SW480 (cell line): ENCODE measurements at regions not wholly inside any gene's neighbourhood (a gene's known extent, or its start where the extent isn't known, plus 50 kb on each side); places are given as distances from the start of the nearest gene placed in this dataset.
"Not testable (repeated sequence)": the region's sequence is repeated elsewhere in the genome, so short reads cannot be mapped to it uniquely, and the experiment has no call there.

Experiments
- DNase-seq: peaks from one replicate; pipeline ENCODE4 v3.0.0-alpha.2; 2016; ENCODE audit warnings: low spot score

DNA sequence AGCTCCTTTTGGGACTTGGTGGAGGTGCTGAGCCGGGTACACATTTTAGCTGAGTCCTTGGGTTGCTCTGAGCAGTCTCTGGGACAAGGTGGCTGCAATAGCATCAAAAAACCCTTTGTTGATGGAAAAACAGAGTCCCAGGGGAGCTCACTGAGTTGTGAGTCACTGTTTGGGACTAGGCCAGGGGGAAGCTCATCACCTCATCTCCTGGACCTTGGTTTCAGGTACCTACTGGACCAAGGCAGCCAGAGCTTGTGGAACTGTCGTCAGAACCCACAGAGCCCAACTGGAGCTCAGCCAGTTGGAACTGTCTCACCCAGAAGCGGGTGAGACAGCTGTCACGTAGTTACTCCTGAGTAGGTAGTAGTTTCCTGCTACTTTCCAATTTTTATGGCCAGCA lies 146.7 kb downstream of the HLX start:
- no peak for DNase-seq

DNA sequence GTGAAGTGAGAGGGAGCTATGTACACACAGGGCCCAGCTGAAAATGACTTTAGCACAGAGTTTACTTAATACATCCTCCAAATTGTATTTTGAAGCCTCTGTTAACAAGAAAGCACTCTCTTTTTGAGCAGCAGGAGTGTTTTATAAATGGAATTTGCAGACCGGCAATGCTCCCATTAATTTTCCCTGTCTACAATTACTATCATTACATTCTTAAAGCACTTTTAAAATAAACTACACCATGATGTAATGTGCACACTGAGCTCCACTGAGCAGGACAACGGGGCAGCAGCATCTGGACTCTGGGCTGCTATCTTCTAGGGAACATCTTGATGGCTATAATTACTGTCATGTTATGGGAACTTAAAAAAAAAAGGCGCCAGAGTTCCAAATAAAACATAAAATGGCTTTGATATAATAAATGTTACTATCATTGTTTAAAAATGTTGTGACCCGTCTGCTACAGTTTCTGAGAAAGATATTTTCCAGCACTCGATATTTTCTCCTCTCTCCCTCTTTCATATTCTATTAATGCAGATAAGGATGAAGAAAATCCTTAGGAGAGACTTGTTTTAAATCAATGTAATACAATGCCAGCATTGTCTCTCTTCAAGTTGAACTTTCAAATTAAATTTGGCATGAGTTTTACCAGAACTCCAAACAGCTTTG lies 150.9 kb downstream of the HLX start:
- no peak for DNase-seq

DNA sequence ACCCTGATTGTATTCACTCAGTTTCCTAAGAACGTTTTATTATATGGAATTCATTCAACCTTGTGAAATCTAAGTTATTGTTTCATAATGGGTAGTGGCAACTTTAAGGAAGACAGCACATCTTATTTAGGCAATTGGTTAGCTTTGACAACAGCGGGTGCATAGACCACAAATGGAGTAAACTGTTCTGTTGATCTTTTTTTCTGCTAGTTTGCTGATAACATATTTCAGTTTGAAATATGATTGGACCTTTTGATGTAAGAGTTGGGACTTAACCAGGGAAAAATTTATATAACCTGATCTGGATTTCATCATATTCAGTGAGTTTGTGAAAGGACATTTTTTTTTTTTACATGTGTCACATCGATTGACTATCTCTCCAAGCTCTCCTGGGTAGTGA lies 151.7 kb downstream of the HLX start:
- no peak for DNase-seq

DNA sequence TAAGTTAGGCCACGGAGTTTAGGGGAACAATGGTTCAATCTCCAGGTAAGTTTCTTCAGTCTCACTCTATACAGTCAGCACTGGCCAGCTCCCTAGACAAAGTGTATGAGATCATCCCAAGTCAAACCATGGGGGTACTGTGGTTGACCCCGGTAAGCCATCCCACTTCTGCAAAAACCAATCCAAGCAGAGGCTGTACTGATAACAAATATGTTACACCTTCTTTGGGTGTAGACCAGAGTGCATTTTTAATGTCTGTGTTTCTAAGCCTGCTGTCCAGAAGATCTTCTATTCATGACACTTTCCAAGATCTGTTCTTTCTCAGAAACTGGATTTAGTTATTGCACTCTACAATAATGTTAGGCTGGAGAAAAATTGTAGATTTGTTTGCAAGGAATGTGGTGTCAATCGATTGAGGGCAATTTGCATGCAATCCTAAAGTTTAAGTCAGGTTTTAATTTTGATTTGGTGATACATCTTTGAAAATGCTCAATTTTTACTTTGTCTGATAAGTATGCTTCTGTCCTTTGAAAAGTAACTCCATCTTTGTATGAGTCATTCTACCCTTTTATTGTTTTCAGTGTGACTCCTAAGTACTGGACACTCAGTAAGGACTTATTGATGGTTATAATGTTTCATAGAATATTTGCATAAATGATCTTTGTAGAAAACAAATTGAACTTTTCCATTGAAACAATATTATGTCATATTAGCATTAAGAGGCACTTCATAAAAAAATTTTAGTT lies 152.4 kb downstream of the HLX start:
- DNase-seq, result no peak

DNA sequence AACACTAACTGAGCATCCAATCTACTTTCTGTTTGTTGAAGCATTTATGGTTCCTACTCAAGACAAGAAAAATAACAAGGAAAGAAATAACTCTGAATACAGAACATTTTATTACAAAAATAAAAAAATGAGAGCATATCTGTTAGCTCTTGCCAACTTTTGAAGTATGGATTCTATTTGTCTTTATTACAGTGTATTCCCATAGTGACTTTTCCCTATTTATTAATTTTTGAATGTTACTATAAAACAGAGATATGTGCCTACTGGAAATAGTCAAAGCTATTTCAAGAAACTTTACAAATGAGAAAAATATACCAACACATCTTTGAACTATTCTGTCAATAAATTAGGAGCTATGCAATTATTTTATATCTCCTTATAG lies 153.0 kb downstream of the HLX start:
- no peak for DNase-seq

DNA sequence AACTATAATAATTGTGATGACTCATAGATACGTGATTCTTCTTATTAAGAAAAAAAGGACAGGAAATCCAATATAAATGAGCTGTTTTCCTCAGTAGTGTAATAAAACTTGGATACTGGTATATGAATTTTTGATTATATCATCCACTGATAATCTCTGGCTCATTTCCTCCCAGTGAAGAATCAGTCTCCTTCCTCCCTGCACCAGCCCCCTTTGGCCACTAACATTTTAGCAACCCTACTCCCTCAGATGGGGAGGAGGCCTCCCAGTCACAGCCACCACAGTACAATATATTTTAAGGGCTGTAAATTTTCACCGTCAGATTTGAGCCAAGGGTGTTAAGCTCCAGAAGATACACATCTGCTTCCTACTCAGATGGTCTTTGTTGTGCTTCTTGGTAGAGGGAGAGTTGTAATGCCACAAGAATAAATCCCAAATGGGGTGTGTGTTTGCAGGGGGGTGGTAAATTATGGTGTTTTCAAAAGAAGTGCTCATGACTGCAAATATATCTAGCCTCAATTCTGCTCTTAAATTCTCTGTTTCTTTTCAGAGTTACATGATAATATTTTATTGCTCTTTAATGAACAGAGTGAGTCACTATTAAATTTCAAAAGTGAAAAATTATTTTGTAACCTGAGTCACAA lies 153.5 kb downstream of the HLX start:
- DNase-seq, result no peak

DNA sequence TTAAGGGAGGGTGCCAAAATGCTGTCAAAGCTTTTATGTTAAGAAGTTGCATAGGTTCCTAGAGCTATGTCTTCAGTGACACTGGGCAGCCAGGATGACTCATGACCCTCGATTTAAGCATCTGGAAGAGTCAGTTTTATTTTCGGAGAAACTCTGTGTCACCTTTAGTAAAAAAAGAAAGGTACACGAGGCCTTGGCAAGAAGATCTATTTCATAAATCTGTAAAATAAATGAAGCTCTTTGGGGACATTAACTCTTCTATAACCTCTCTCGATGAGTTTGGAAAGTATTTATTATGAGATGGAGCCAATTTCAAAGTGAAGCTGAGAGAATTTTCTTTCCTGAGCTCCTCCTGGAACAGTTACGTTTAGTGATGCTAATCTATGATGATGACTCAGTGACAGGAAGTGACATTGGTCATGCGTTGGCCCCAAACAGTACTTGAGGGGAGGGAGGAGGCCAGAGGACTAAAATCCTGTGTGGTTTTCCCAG lies 156.5 kb downstream of the HLX start:
- peak; percentile 53 for DNase-seq

DNA sequence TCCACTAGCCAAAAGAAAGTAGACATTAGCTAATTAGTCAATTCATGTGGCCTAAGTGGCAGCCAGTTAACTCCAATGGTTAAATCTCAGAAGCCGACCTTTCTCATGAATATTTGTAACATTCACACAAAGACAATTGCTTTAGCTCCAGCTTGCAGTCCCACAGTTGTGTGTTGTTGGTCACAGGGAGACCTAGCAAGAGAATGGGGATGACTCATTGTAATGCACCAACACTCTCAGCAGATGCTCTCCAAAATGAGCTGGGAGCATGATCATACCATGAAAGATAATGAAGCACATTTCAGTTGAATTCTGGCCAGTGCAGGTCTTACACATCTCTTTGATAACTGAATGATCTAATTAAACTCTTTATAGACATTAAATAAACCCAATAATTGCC lies 160.4 kb downstream of the HLX start:
- DNase-seq, result no peak

DNA sequence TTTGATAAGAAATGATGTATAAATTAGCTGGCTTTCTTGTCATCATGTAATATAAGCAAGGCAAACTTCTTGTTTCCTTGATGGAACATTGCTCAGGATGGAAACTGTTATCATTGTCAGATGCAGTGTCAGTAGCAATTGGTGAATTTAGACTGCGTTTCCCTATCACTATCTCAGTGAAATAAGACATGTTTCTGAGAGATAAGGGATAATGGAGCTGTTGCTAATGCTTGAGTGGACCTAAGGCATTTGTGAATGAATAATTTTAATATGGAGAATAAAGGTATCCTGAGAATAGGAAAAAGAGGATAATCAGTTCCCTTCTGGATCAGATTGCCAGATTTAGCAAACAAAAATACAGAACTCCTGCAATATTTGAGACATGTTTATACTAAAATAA lies 160.9 kb downstream of the HLX start:
- DNase-seq, result no peak

DNA sequence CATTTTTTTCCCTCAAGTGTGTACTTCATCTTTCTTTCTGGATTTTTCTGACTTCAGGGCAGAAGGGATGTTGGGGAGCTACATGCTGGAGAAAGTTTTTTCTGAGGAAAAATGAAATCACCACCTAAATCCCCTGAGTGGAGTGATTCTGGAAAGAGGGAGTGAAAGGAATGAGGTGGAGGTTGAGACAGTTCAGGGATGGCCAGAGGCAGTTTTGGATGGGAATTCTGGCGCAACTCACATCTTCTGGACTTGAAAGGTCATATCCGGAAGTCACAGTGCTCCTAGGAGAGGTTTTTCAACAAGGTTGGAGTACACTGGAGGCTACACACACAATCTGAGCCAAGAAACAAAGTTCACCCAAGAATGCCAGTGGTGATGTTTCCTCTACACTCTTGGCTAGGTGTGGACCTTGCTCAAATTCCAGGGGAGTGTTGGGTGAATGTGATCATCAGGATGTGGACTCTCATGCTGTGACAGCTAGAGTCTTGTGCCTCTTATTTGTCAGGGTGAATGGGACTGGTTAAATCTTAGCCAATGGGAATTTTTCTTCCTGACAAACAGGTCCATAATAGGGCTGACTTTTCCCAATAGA lies 161.5 kb downstream of the HLX start:
- no peak for DNase-seq

DNA sequence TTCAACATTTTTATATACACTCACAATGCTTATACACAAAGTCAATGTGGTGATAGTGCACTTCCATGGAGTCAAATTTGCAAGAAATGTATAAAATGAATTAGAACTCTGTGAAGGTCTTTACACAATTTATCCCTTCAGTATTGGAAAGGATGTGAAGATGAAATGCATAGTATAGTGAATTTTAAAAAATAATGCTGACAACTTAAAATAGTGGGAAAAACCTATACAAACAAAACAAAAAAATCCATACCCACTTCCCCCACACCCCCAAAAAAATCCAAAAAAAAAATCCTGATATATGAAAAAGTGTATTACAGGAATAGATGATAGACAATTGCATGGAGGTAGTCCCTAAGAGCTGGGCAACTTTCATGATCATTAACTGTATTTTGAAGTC lies 165.3 kb downstream of the HLX start:
- DNase-seq, result no peak

DNA sequence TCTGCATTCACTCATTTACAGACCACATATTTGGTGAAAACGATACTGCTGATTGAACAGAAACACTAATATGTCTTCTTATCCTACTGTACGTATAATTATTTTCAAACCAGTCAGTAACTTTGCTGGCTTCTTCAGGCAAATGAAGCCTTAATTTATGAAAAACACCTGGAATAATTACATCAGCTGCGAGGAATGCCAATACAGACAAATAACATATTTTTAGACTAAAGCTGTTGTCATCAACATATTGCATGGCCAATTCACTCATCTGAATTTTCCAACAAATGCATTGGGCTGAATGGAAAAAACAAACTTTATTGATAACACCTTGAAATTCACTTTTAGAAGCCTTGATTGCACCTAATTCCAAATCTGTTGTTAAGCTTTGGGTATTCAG lies 165.9 kb downstream of the HLX start:
- DNase-seq, result no peak

DNA sequence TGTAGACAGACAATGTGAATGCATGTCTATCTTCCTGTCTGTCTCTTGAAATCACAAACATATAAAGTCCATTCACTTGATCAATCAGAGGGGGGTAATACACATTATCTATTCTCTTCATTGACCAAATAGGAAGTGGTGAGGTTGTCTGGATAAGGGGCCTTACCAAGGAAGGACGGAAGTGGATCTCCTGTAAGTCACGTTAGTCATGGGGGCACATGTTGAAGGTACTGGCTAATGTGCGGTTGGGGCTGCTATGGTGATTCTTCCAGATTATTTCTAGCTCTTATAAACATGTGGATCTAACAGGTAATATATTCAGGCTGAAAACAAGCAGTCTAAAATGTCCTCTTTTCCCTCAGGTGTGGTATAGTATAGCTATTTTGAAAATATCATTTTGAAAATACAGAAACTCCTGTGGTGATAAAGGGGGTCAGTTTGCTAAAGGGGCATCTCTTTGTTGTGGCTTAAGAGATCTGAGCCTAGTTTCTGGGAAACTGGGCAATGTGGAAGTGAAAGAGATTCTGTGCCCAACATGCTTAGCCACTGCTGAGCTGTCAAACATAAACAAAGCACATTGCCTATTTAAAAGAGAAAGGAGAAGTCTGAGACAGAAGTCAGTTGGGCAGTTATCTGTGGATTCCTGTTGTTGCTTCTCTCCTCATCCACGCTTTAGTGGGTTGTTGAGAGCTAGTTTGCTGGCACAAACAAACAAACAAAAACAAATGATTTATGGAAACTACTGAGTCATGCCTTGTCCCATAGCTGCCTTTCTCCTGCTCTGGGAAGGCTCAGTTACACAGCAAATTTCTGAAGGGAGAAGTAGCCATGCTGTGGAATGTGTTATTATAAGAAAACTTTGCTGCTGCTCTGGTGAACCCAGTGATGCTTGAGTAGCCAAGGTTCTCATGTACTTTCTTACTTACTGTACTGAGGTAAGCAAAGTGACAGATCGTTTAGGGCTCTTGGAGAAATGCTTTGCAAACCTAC lies 166.9 kb downstream of the HLX start:
- DNase-seq, result no peak

DNA sequence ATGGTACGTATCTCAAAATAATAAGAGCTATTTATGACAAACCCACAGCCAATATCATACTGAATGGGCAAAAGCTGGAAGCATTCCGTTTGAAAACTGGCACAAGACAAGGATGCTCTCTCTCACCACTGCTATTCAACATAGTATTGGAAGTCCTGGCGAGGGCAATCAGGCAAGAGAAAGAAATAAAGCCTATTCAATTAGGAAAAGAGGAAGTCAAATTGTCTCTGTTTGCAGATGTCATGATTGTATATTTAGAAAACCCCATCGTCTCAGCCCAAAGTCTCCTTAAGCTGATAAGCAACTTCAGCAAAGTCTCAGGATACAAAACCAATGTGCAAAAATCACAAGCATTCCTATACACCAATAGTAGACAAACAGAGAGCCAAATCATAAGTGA lies 172.1 kb downstream of the HLX start:
- DNase-seq, result not testable (repeated sequence)

DNA sequence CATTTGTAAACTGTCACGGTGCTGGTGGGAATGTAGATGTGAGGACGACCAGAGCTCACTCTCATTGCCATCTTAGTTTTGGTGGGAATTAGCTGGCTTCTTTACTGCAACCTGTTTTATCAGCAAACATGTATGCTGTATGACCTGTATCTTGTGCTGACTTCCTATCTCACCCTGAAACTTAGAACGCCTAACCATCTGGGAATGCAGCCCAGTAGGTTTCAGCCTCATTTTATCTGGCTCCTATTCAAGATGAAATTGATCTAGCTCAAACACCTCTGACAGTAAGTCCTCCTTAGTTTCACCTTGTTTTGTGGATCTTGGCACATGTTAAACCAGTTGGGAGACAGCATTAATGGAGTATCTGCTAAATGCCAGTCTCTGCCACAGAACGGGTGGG lies 174.6 kb downstream of the HLX start:
- no peak for DNase-seq

DNA sequence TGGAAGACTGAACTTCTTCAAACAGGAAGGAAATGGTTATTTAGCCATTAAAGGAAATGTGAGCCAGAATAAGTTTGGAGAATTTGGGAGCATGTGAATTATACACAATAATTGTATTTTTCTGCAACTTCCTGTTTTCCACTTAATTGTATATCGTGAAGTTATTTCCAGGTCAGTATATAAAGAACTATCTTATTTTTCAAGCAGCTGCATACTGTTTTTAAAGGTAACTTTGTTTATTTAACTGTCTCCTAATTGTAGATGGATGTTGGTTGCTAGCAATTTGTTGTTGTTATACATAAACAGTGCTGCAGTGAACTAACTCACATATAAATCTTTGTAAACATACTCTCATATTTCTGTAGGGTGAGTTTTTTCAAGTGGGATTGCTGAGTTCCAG lies 180.3 kb downstream of the HLX start:
- no peak for DNase-seq

DNA sequence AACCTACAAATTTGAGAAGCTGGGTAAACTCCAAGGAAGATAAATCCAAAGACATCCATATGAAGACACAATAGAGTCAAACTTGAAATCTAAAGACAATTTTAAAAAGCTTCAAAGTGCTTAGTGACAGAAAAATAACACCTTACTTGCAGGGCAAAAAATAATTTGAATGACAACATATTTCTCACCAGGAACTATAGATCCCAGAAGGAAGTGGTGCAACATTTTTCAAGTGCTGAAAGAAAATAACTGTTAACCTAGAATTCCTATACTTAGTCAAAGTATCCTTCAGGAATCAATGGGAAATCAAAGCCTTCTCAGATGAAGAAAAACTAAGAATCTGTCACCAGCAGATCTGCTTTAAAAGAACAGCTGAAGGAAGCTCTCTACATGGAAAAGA lies 184.4 kb downstream of the HLX start:
- DNase-seq, result no peak

DNA sequence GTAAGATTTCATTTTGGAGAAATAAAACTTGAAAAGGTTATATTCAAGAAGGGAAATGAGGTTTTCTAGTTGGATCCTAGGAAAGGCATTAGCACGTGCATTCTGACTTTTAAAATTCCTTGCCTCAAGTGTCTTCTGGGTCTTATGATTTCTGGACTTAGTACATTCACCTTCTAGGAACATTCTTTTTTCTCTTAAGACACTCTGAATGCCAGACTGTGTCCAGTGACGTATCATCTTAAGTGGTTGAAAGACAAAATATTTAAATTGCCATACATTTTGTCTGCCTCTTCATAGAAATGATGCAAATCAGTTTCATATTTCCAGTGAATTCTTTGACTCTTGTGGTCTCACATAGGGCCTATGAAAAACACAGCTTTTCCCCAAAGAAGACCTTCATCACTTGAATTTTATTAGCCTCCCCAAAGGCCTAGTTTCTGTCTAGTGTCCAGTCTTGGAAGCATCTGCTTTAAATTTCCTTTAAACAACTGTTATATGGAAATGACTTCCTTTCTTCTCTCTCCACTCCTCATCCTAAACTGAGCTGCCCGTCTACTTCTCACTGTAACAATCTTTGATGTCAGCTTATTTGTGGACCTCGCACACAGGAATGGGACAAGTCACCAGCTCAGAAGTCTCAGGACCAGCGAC lies 187.2 kb downstream of the HLX start:
- no peak for DNase-seq

DNA sequence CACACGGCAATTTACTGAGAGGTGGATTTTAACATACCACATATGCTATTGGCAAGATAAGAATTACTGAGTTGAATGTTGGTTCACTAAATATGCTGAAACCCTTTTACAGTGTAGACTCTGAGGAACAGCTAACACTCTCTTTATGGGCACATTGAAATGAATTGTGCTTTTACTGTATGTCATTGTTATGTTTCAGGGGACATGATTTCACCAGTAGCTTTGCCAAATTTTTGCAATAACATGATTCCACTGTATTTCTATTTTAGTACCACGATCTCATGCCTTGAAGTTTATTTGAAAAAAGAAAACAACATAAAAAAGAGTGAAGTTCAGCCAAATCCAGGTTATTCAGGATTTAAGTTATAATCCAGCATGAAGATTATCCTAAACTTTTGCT lies 188.5 kb downstream of the HLX start:
- DNase-seq, result no peak

DNA sequence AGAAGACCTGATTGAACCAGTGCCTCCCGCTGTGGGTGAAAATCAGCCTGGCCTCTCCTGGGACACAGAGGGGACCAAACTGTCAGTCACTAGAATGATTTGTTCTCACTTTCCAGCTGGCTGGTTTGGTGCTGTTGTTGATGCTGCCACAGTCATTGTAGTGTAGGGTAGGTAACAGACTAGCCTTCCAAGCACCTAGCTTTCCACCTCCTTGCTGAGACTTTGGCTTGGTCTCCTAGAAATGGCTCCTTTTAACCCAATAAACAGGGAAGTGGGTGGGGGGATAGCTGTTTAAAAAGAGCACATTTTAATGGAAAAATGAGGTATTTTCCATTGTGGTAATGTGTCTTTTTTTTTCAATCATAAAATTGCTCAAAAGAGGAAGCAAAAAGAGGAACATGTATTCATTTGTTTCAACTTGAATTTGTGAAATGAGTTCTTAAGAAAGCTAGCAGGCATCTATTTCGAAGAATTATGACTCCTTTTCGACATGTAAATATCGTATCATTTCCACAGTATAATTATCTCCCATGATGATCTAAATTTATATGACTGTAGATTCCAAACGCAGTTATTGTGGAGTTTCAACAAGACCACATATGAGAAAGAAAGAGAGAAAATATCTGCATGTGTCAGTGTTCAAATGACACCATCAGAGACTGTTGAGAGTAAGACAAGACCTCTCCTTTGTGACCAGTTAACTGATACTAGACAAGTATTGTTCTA lies 190.1 kb downstream of the HLX start:
- no peak for DNase-seq

DNA sequence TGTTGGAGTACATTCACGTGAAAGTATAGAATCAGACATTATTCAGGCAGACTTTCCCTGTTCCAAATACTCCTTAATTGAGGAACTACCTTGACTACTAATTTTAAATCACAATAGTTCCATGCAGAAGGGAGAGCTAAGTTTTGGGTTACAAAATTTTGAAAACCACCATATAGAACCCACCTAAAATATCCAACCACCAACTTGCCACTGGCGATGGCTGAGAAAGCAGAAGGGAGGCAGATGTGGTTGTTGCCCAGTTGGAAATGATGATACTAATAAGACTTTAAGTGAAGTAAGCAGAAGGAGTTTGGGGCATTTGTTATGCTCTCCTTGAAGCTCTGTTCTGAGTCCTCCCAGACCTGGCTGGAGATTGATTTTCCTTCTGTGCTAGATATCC lies 190.7 kb downstream of the HLX start:
- no peak for DNase-seq
